Osteoblast (primary cell): ENCODE measurements at regions not wholly inside any gene's neighbourhood (a gene's known extent, or its start where the extent isn't known, plus 50 kb on each side); places are given as distances from the start of the nearest gene placed in this dataset.

Source experiments
- DNase-seq: peaks from one replicate; pipeline ENCODE4 v3.0.0; 2011; ENCODE audit warnings: low spot score, mixed read lengths; ENCODE audit not compliant: insufficient read length; ENCODE audit errors: missing footprints
- H2AFZ ChIP-seq: 2 replicates; pipeline ENCODE4 v1.6.0; 2011; ENCODE audit warnings: mild to moderate bottlenecking, low read length
- H3K27ac ChIP-seq: 2 replicates; pipeline ENCODE4 v1.5.1; 2011; ENCODE audit warnings: mild to moderate bottlenecking, low read depth, low read length, moderate library complexity
- H3K27me3 ChIP-seq: 2 replicates; pipeline ENCODE4 v1.6.0; 2012; ENCODE audit warnings: mild to moderate bottlenecking, control low read depth, inconsistent platforms, low read length, moderate library complexity; ENCODE audit not compliant: insufficient read depth
- H3K36me3 ChIP-seq: 2 replicates; pipeline ENCODE4 v1.5.1; 2011; ENCODE audit warnings: mild to moderate bottlenecking, low read length, control low read depth, moderate library complexity; ENCODE audit not compliant: insufficient read depth
- H3K4me1 ChIP-seq: 2 replicates; pipeline ENCODE4 v1.5.1; 2011; ENCODE audit warnings: mild to moderate bottlenecking, low read length, control low read depth, moderate library complexity; ENCODE audit not compliant: insufficient read depth
- H3K4me2 ChIP-seq: 2 replicates; pipeline ENCODE4 v1.6.0; 2011; ENCODE audit warnings: mild to moderate bottlenecking, low read length; ENCODE audit not compliant: insufficient read depth
- H3K4me3 ChIP-seq: fragments of 200-600 bp; sonication (generic); 3 replicates; pipeline ENCODE4 v1.5.1; 2012; ENCODE audit warnings: mild to moderate bottlenecking, low read length, inconsistent platforms; ENCODE audit not compliant: insufficient read depth
- H3K79me2 ChIP-seq: 2 replicates; pipeline ENCODE4 v1.6.0; 2012; ENCODE audit warnings: mild to moderate bottlenecking, low read length, control low read depth, inconsistent platforms; ENCODE audit not compliant: insufficient read depth
- H3K9me3 ChIP-seq: 2 replicates; pipeline ENCODE4 v1.5.1; 2011; ENCODE audit warnings: low read depth, low read length, control low read depth
- H4K20me1 ChIP-seq: 2 replicates; pipeline ENCODE4 v1.6.0; 2012; ENCODE audit warnings: mild to moderate bottlenecking, low read length, control low read depth; ENCODE audit not compliant: insufficient read depth
- CTCF ChIP-seq: IDR thresholded peaks from 2 replicates; pipeline ENCODE4 v1.5.1; 2011; ENCODE audit warnings: mild to moderate bottlenecking, low read depth, low read length, moderate library complexity; ENCODE audit errors: extremely low read depth

- no peaks in the 10 kb centered on the region for H3K27me3 ChIP-seq
- H2AFZ ChIP-seq, result no peak overlapping the region
- no peak for DNase-seq
- H3K79me2 ChIP-seq, result no peaks in the 10 kb centered on the region
- no peaks in the 10 kb centered on the region for H4K20me1 ChIP-seq
- no peak for TF ChIP-seq CTCF
- no peak overlapping the region for H3K4me2 ChIP-seq
- no peak overlapping the region for H3K27ac ChIP-seq
- no peaks in the 10 kb centered on the region for H3K4me1 ChIP-seq
- no peaks in the 10 kb centered on the region for H3K36me3 ChIP-seq
- no peak overlapping the region for H3K4me3 ChIP-seq
- H3K9me3 ChIP-seq, result no peaks in the 10 kb centered on the region
These were observed 365.3 kb downstream of the TDRD15 start for GRCh38 chr2:21489080-21489479.

- Histone ChIP-seq H2AFZ (no peak overlapping the region), H3K4me1 (no peaks in the 10 kb centered on the region), H3K9me3 (no peaks in the 10 kb centered on the region), H3K27me3 (no peaks in the 10 kb centered on the region), H4K20me1 (no peaks in the 10 kb centered on the region), H3K4me2 (no peak overlapping the region), H3K4me3 (no peak overlapping the region), H3K79me2 (no peaks in the 10 kb centered on the region), H3K36me3 (no peaks in the 10 kb centered on the region), H3K27ac (no peak overlapping the region)
- no peak for TF ChIP-seq CTCF
- DNase-seq, result no peak
These were observed 374.2 kb downstream of the TDRD15 start for GRCh38 chr2:21498016-21498415.

- Histone ChIP-seq H3K27ac (no peak overlapping the region), H4K20me1 (no peaks in the 10 kb centered on the region), H3K36me3 (no peaks in the 10 kb centered on the region), H3K4me1 (no peaks in the 10 kb centered on the region), H3K27me3 (no peaks in the 10 kb centered on the region), H3K79me2 (no peaks in the 10 kb centered on the region), H3K4me3 (no peak overlapping the region), H3K9me3 (no peaks in the 10 kb centered on the region), H3K4me2 (no peak overlapping the region), H2AFZ (no peak overlapping the region)
- no peak for DNase-seq
- TF ChIP-seq CTCF, result no peak
These were observed 376.7 kb downstream of the TDRD15 start for GRCh38 chr2:21500401-21500945.

- H4K20me1 ChIP-seq, result no peaks in the 10 kb centered on the region
- no peak overlapping the region for H2AFZ ChIP-seq
- no peak overlapping the region for H3K4me2 ChIP-seq
- no peak for DNase-seq
- H3K4me3 ChIP-seq, result no peak overlapping the region
- no peaks in the 10 kb centered on the region for H3K9me3 ChIP-seq
- no peaks in the 10 kb centered on the region for H3K4me1 ChIP-seq
- no peaks in the 10 kb centered on the region for H3K79me2 ChIP-seq
- H3K27ac ChIP-seq, result no peak overlapping the region
- H3K27me3 ChIP-seq, result no peaks in the 10 kb centered on the region
- no peak for TF ChIP-seq CTCF
- H3K36me3 ChIP-seq, result no peaks in the 10 kb centered on the region
These were observed 377.7 kb downstream of the TDRD15 start for GRCh38 chr2:21501376-21502027.
